GM10266 (cell line): ENCODE measurements at regions not wholly inside any gene's neighbourhood (a gene's known extent, or its start where the extent isn't known, plus 50 kb on each side); places are given as distances from the start of the nearest gene placed in this dataset.

Experiments
- DNase-seq: peaks from one replicate; pipeline ENCODE4 v3.0.0; 2012; ENCODE audit errors: extremely low spot score
- CTCF ChIP-seq: IDR thresholded peaks from 2 replicates; pipeline ENCODE4 v1.5.1; 2012; ENCODE audit warnings: mild to moderate bottlenecking, low read depth; ENCODE audit not compliant: control insufficient read depth, insufficient read depth; ENCODE audit errors: missing control alignments

GRCh38 chr14:28571636-28572035 lies 195.0 kb upstream of the FOXG1 start:
- TF ChIP-seq CTCF = no peak
- DNase-seq = no peak

- no peak for TF ChIP-seq CTCF
These were observed 190.1 kb upstream of the FOXG1 start for GRCh38 chr14:28576523-28576922.

GRCh38 chr14:28577187-28577586 lies 189.4 kb upstream of the FOXG1 start:
- no peak for DNase-seq
- TF ChIP-seq CTCF = no peak

More at GRCh38 chr14:28576523-28576922, 190.1 kb upstream of the FOXG1 start:
- no peak for DNase-seq

- DNase-seq = no peak
These were observed 188.9 kb upstream of the FOXG1 start for GRCh38 chr14:28577711-28578131.

GRCh38 chr14:28584951-28585350 lies 181.6 kb upstream of the FOXG1 start:
- no peak for DNase-seq
- no peak for TF ChIP-seq CTCF

More at GRCh38 chr14:28577711-28578131, 188.9 kb upstream of the FOXG1 start:
- no peak for TF ChIP-seq CTCF

- DNase-seq = no peak
- TF ChIP-seq CTCF = no peak
These were observed 176.8 kb upstream of the FOXG1 start for GRCh38 chr14:28589792-28590191.

- DNase-seq = no peak
- no peak for TF ChIP-seq CTCF
These were observed 170.2 kb upstream of the FOXG1 start for GRCh38 chr14:28596391-28596790.

- DNase-seq = no peak
- no peak for TF ChIP-seq CTCF
These were observed 167.4 kb upstream of the FOXG1 start for GRCh38 chr14:28599191-28599590.
